ENCODE measurements at regions not wholly inside any gene's neighbourhood (a gene's known extent, or its start where the extent isn't known, plus 50 kb on each side); places are given as distances from the start of the nearest gene placed in this dataset.
A peak's percentile ranks its signal among the peaks of the same experiment; 100 is the strongest.

DNA sequence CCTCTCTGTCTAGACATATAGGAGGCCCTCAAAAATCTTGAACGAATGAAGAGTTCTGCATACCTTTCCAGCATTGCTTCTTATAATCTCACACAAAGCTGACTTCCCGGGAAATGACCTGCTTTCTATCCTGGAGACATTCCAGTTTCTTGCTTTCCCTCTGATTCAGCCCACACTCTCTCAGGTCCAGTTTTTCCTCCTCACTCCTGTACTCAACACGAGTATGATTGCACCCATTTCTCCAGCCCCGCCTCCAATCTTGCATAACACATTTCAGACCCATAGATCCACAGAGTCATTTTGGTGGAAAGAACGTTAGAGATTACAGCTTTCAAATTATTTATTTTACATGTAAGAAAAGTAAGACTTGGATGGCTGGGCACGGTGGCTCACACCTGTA is 127.5 kb upstream of the TLR3 start:
- no peaks in the 10 kb centered on the region for H3K36me3 ChIP-seq
- no peak overlapping the region for H3K27ac ChIP-seq
- no peak for TF ChIP-seq CTCF (IDR thresholded peaks at IDR 0.05; ENCODE audit: low read depth, low read length)

DNA sequence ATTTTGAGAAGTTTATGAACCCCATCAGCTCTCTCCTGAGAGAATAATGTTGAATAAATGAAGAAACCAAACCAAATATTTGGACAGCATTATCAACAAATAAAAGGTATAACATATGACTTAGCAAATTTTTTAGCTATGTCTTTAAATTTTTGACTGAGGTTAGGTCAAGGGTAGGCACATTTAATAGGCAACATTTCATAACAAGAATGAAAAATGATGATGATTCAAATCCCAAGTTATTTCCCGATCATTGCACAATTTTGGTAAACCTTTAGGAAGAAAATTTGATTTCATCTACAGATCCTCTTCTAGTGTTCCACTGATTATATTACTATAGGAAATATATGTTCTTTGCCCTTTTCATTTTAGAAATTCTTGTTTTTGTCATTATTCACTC is 123.7 kb upstream of the TLR3 start:
- H3K9me3 ChIP-seq (ENCODE audit: low read depth) = no peaks in the 10 kb centered on the region
- no peaks in the 10 kb centered on the region for H3K36me3 ChIP-seq
- no peaks in the 10 kb centered on the region for H3K4me1 ChIP-seq (ENCODE audit: low read depth)
- no peak overlapping the region for H3K27ac ChIP-seq
- H3K27me3 ChIP-seq = no peaks in the 10 kb centered on the region
- H3K4me3 ChIP-seq = no peak overlapping the region
- no peak for DNase-seq (ENCODE audit: low read depth in 1 of 2, low spot score in 1 of 2)
- no peak for TF ChIP-seq CTCF (IDR thresholded peaks at IDR 0.05; ENCODE audit: low read depth, low read length)

More for the DNA sequence above, 127.5 kb upstream of the TLR3 start:
- Histone ChIP-seq H3K4me3 (no peak overlapping the region), H3K9me3 (ENCODE audit: low read depth) (no peaks in the 10 kb centered on the region), H3K4me1 (ENCODE audit: low read depth) (no peaks in the 10 kb centered on the region), H3K27me3 (no peaks in the 10 kb centered on the region)
- peak in 1 of 2 donors; percentile 44 for DNase-seq (ENCODE audit: low read depth in 1 of 2, low spot score in 1 of 2)

DNA sequence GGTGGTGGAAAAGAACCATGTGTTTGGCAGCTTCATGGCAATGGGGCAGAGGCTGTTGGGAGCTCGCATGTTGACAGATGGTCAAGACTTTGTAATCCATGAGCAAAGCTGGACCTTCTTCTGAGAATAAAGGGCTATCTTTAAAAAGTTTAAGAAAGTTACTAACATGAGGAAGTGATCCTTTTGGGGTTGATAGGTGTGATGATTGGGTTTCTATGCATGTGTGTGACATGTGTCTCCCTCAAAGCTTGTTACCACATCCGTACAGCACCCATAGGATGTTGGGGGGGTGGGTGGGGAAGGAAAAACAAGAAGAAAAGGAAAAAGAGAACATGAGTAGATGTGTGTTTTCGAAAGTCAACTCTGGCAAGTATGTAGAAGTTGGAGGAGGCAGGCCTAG is 123.0 kb upstream of the TLR3 start:
- DNase-seq (ENCODE audit: low read depth in 1 of 2, low spot score in 1 of 2) = no peak
- TF ChIP-seq CTCF (IDR thresholded peaks at IDR 0.05; ENCODE audit: low read depth, low read length) = no peak
- Histone ChIP-seq H3K27me3 (no peaks in the 10 kb centered on the region), H3K36me3 (no peaks in the 10 kb centered on the region), H3K27ac (no peak overlapping the region), H3K4me1 (ENCODE audit: low read depth) (no peaks in the 10 kb centered on the region), H3K4me3 (no peak overlapping the region), H3K9me3 (ENCODE audit: low read depth) (no peaks in the 10 kb centered on the region)

GRCh38 chr4:185950891-185951290 is 118.1 kb upstream of the TLR3 start:
- H3K4me3 ChIP-seq = no peak overlapping the region
- no peak for TF ChIP-seq CTCF (IDR thresholded peaks at IDR 0.05; ENCODE audit: low read depth, low read length)
- no peaks in the 10 kb centered on the region for H3K27me3 ChIP-seq
- H3K36me3 ChIP-seq = no peaks in the 10 kb centered on the region
- H3K4me1 ChIP-seq (ENCODE audit: low read depth) = no peaks in the 10 kb centered on the region
- H3K9me3 ChIP-seq (ENCODE audit: low read depth) = no peaks in the 10 kb centered on the region
- DNase-seq (ENCODE audit: low read depth in 1 of 2, low spot score in 1 of 2) = no peak
- H3K27ac ChIP-seq = no peak overlapping the region

GRCh38 chr4:185955151-185955770 is 113.7 kb upstream of the TLR3 start:
- Histone ChIP-seq H3K27ac (no peak overlapping the region), H3K4me1 (ENCODE audit: low read depth) (no peaks in the 10 kb centered on the region), H3K4me3 (no peak overlapping the region), H3K27me3 (no peaks in the 10 kb centered on the region), H3K9me3 (ENCODE audit: low read depth) (no peaks in the 10 kb centered on the region), H3K36me3 (no peaks in the 10 kb centered on the region)
- no peak for DNase-seq (ENCODE audit: low read depth in 1 of 2, low spot score in 1 of 2)
- TF ChIP-seq CTCF (IDR thresholded peaks at IDR 0.05; ENCODE audit: low read depth, low read length) = no peak
